GM23248 (cell line): ENCODE measurements at regions not wholly inside any gene's neighbourhood (a gene's known extent, or its start where the extent isn't known, plus 50 kb on each side); places are given as distances from the start of the nearest gene placed in this dataset.

Experiments
- EZH2 ChIP-seq: fragments of 200-600 bp; sonication (generic); IDR thresholded peaks from 2 replicates; pipeline ENCODE4 v1.6.1; 2018; ENCODE audit warnings: antibody characterized with exemption, mild to moderate bottlenecking; ENCODE audit not compliant: insufficient read depth, poor library complexity, severe bottlenecking
- EZH2phosphoT487 ChIP-seq: fragments of 200-600 bp; sonication (generic); IDR thresholded peaks from 2 replicates; pipeline ENCODE4 v1.6.1; 2018; ENCODE audit warnings: antibody characterized with exemption, moderate library complexity, mild to moderate bottlenecking, low read depth; ENCODE audit not compliant: insufficient read depth

- no peak for TF ChIP-seq EZH2
- TF ChIP-seq EZH2phosphoT487: no peak
Measured at GRCh38 chr9:88775559-88775958, 215.7 kb upstream of the S1PR3 start.
